ENCODE measurements at regions not wholly inside any gene's neighbourhood (a gene's known extent, or its start where the extent isn't known, plus 50 kb on each side); places are given as distances from the start of the nearest gene placed in this dataset.
"Not testable (repeated sequence)": the region's sequence is repeated elsewhere in the genome, so short reads cannot be mapped to it uniquely, and the experiment has no call there.

DNA sequence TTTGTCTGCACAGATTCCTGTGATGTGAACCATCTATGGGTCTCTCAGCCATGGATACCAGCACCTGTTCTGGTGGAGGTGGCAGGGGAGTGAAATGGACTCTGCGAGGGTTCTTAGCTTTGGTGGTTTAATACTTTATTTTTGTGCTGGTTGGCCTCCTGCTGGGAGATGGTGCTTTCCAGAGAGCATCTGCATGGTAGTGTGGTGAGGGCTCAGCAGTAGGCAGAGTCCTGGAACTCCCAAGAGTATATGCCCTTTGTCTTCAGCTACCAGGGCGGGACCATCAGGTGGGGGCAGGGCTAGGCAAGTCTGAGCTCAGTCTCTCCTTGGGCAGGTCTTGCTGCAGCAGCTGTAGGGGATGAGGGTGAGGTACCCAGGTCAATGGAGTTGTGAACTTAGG, 97.5 kb upstream of the TRIM2 start:
- not testable (repeated sequence) for DNase-seq (ENCODE audit: low read depth)

DNA sequence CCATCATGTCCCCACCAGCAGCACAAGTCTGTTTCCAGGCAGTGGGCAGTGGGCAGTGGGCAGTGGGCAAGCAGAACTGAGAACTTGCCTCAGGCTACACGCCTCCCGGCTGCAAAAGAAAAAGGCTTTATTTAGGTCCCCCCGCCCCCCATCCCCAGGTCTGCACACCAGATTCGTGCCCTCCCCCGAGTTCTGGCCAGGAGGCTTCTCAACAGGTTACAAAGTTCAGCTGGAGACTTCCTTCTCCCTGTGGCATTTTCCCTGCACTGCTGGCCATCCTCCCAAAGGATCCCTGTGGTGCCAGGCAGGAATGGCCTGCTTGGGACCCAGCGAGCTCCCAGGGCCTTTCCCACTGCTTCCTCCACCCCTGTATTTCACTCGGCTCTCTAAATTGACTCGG, 97.0 kb upstream of the TRIM2 start:
- DNase-seq (ENCODE audit: low read depth), result no peak

DNA sequence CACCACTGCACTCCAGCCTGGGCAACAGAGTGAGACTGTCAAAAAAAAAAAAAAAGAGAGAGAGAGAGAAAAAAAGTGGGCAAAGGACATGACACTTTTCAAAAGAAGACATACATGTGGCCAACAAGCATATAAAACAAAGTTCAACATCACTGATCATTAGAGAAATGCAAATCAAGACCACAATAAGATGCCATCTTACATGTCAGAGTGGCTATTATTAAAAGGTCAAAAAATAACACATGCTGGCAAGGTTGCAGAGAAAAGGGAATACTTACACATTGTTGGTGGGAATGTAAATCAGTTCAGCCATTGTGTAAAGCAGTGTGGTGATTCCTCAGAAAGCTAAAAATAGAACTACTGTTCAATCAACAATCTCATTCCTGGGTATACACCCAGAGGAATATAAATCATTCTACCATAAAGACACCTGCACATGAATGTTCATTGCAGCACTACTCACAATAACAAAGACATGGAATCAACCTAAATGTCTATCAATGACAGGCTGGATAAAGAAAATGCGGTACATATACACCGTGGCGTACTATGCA, 94.9 kb upstream of the TRIM2 start:
- no peak for DNase-seq (ENCODE audit: low read depth)

DNA sequence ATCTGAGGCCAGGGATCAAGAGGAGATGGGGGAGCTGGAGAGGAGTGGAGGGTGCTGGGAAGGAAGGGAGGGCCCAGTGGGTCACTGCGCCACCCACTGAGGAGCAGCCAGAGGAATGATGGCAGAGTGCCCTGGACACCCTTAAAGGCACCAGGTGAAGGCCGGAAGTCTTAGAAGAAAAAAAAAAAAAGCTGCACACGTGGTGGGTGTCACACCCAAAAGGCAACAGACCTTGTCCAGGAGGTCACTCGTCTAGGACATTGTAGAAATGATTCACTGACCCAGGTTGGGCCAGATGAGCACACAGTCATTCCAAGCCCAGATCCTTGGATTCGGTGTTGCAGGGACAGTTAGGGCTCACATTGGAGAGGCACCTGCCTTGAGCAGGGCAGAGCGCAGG, 93.5 kb upstream of the TRIM2 start:
- DNase-seq (ENCODE audit: low read depth), result no peak

DNA sequence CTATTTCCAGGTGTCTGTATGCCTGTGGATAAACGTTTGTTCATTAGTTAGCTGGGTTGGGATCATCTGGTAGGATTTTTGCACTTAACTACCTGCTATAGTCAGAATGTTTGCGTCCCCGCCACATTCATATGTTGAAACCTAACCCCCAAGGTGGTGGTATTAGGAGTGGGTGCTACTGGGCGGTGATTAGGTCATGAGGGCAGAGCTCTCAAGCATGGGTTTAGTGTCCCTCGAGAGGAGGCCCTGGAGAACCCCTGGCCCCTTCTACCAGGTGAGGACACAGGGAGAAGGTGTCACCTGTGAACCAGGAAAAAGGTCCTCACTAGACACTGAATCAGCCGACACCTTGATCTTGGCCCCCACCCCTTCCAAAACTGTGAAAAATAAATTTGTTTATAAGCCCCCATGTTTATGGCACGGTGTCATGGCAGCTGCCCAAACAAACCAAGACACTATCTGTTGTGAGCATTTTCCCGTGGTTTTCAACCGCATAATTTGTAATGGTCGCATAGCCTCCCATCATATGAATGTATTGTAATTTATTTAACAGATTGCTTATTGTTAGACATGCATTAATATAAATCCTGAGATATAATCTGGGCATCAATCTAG, 92.7 kb upstream of the TRIM2 start:
- no peak for DNase-seq (ENCODE audit: low read depth)

DNA sequence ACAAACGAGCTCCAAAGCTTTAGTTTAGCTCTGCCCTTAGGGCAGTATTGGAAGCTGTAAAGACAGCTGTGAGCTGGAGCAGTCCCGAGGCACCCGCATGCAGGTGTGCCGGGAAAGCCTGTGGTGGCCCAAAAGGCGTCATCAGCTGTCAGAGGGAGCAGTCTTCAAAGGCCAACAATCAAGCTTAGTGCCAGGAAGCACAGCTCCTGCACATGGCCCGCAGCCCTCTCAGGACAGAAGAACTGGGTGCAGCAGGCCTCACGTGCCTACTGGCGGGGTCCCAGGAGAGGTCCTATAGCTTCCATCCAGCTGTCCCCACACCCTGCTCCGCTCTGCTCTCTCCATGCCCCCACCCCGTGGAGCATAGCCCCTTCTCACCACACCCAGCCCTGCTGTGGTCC, 92.2 kb upstream of the TRIM2 start:
- DNase-seq (ENCODE audit: low read depth), result no peak

DNA sequence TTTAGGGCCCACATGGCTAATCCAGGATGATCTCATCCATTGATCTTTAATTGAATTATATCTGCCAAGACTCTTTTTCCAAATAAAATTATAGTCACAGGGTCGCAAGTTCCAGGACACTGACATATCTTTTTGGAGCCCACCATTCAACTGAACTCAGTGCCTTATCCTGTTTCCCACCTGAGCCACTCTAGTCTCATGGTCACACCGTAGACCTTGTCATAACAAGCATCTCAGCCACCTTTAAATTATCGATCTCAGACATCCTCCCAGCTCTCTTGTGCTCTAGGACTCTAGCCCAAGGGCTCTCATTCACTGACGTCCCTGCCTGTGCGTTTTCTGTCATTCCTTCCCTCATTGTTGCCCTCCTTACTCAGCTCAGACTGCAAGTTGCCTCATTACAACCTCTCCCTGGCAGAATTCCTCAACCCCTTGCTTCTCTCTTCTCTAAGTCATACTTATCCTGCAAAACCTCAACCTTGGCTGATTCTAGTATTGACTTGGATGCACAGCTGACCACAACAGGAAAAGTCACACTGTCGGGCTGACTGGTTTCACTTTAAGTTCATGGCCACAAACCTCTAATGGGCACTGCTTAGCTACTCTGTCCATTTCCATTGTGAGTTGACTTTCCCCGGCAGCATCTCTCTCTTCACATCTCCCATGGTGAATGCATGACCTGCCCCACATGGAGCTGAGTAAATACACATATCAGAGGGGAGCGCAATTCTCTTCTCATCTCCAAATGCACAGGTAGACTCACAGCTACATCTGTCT, 91.0 kb upstream of the TRIM2 start:
- DNase-seq (ENCODE audit: low read depth), result no peak

DNA sequence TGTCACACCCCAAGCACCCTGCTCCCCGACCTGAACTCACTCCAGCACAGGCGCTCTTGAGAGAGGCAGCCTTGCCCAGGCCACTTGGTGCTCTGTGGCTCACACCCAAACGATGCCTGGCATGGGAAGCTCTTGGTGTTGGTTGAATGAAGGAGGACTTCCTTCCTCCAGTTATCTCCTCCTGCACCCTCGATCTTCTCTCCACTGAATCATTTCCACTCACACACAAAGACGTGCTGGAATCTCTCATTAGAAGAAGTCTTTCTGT, 90.5 kb upstream of the TRIM2 start:
- no peak for DNase-seq (ENCODE audit: low read depth)

DNA sequence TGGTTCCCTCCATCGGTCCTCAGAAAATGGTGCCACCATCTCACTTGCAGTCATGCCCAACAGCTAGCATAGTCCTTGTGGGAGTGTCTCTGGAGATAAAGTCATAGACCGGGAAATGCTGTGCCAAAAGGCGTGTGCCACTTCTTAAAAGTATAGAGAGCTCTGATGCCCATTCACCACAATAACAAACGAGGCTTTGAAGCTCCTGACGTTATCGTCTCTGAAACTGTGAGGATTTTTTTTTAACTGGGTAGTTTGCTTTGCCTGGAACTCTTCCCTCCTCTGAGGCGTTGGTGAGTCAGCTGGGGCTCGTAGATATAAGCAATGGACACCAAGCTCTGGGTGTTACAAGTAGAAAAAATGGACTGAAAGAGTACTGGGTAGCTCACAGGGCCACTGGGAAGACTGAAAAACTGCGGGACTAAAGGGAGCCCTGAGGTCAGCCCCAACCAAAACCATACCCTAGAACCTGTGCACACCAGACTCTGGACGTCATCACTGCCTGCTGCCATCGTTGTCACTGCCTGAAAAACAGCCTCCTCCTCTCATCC, 89.4 kb upstream of the TRIM2 start:
- DNase-seq (ENCODE audit: low read depth), result no peak

DNA sequence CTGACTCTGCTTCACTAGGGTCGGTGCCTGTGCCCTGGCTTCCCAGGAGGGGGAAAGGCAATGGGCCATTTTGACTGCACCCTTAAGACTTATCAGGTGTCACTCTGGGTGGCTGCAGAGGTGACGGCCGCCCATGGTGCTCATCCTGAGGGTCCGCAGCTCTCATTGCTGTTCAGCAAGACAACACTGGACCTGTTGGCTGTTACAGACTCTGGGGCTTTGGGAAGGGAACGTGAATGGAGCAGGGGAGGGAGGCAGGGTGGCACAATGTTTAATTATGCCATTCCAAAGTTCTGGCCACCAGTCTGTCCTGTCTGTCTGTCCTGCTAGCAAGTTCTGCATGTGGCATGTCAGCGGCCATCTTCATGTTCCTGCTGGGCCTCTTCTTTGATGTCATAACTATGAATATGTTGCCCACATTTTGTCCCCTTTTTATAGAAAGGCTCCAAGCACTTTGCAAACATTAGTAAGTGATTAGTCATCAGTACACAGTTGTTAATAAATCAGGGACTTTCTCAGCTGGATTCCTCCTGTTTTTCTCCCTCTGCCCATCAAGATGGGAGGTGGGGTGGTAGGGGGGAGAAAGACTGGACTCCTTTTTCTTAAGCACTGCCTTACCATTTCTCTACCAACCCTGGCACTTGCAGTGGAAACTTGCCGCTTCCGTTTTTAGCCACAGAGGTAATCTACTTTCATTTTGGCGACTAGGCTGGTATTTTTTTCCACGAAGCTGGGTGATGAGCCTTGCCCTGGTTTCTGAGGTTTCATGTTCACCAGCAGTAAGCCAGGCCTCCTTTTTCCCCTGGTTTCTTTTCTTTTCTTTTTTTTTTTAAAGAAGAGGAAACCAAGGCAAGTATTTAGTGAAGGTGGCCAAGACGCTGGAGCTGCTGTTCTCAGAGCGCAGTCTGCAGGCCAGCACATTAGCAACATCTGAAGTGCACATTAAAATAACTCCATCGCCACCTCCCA, 88.6 kb upstream of the TRIM2 start:
- no peak for DNase-seq (ENCODE audit: low read depth)

DNA sequence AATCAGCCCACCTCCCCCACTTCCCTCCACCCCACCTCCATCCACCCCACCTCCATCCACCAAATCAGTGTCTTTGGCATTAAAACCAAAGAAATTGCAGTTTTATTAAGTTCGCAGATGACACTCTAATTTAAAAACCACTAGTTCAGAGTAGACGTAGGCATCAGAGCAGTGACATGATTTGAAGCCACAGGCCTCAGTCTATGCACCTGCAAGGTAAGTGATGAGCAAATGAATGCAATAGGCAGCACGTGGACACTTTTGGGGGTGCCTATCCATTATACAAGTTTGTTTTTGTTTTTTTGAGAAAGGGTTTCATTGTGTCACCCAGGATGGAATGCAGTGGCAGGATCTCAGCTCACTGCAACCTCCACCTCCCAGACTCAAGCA, 88.0 kb upstream of the TRIM2 start:
- DNase-seq (ENCODE audit: low read depth), result no peak

DNA sequence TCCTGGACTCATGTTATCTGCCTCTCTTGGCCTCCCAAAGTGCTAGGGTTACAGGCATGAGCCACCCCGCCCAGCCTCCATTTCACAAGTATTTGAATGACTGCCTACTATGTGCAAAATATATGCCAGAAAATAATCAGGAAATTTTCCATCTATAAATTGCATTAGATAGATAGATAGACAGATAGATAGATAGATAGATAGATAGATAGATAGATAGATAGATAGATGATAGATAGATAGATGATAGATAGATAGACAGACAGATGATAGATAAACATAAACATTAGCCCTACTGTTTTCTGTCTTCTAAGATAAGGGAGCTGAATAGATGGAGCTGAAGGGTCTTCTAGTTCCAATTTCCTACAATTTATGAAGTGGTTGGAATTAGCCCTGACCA, 87.4 kb upstream of the TRIM2 start:
- DNase-seq (ENCODE audit: low read depth), result no peak

DNA sequence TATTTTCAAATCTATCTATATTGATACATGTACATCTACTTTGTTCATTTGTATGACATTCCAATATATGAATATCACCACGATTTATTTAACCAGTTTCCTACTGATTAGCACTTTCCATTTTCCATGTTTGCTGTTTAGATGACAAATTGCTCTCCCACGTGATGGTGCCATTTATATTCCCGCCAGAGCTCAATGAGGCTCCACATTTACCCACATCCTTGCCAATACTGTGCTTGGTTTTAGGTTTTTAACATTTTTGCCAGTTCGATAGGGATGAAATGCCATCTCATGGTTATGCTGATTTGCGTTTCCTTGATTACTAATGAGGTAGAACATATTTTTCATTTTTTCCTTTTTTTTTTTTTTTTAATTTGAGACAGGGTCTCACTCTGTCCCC, 86.7 kb upstream of the TRIM2 start:
- DNase-seq (ENCODE audit: low read depth), result no peak

DNA sequence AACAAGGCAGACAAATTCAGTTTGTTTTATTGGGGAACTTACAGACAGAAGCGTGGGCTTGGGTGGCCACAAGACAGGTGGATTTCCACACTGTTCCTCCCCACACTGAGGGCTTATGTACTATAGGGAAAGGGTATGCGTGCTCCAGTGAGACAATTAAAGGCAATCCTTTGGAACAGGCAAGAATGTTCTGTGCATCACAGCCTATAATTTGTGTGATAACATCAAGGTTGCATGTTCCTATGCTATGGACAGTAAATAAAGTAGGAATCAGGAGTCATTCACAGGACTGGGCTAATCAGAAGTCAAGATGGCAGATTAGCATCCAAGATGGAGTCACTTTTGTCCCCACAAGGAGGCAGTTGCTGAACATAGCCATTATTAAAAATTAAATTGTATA, 84.6 kb upstream of the TRIM2 start:
- DNase-seq (ENCODE audit: low read depth), result no peak

DNA sequence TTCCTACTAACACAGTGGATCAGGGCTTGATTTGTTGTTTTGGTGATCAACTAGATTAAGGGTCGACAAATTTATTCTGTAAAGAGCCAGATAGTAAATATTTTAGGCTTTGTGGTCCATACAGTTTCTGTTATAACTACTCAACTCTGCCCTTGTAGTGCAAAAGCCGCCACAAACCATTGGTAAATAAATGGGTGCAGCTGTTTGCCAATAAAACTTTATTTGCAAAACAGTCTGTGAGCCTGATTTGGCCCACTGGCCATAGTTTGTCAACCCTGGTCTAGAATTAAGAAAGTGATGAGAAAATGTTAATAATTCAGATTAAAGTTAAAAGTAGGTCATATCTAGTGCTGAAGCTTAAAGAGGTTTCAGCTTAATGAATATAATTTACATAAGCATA, 84.0 kb upstream of the TRIM2 start:
- DNase-seq (ENCODE audit: low read depth), result no peak

DNA sequence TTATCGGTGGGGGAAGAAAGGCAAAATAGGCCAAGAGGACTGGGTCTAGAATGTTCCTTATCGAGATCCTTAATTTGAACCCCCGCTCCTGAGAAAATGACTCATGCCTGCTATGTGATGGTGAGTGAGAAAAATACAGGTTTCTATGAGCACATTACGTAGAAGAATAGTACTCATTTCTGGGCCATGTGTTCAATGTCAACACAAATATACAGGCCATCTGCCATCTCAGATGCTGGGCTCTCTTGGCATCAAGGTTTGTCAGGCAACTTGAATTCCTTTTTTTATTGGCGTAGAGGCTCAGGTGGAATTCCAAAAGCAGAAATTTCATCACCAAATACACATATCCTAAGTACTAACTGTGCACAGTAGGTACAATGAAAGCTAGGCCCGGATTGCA, 81.4 kb upstream of the TRIM2 start:
- DNase-seq (ENCODE audit: low read depth), result no peak

DNA sequence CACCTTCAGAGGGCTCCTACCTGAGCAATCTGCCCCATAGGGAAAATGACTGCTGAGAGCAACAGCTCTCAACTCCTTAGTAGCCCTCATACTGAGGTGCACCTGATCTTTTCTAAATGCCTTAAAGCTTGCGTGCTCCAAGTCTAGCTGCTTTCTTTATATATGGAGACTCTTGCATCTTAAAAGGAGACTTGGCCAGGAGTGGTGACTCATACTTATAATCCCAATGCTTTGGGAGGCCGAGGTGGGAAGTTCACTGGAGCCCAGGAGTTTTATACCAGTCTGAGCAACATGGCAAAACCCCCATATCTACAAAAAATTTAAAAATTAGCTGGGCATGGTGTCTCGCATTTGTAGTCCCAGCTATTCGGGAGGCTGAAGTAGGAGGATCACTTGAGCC, 78.1 kb upstream of the TRIM2 start:
- no peak for DNase-seq (ENCODE audit: low read depth)

DNA sequence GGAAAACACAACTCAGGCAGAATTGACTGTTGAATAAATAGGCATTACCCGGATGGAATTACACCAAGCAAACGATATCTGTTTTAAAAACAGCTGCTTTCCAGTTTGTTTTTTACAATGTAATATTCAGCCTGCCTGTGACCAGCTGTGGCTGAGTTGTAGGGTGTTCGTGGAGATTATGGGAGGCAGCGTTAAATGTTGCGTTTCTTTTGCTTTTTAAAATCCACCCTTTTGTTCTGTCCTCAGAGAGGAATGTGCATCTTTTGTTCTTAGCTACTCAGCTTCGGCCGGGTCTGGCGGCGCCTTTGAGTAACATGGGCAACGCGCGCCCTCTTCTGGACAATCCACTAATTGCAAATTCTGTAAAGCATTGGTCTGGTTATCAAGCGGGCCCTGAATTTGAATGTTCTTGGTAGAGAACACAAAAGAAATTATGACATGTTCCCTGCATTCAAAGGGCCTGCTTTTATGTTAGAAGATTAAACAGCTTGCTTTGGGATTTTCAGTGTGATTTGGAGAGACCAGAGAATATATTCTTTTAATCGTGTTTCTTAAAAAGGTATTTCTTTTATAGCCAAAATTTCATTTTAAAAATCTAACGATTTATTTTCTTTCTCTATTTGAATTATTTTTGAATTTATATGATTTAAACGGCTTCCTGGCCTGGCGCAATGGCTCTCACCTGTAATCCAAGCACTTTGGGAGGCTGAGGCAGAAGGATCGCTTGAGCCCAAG, 76.3 kb upstream of the TRIM2 start:
- DNase-seq (ENCODE audit: low read depth), result peak; percentile 73

DNA sequence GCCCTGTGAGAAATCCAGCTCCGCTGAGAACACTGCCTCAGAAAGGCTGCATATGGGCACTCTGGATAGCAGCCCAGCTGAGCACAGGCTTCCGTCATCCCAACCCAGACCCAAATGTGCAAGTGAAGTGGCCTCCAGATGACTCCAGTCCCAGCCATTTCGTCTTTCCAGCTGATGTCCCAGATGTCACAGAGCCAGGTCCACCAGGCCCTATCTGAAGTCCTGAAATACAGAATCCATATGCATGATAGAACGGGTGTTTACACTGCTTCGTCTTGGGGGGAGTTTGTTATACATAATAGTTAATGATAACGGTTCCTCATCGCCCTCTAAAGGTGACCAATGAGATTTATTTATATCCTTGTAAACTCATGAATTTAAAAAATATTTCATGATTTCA, 72.6 kb upstream of the TRIM2 start:
- no peak for DNase-seq (ENCODE audit: low read depth)

DNA sequence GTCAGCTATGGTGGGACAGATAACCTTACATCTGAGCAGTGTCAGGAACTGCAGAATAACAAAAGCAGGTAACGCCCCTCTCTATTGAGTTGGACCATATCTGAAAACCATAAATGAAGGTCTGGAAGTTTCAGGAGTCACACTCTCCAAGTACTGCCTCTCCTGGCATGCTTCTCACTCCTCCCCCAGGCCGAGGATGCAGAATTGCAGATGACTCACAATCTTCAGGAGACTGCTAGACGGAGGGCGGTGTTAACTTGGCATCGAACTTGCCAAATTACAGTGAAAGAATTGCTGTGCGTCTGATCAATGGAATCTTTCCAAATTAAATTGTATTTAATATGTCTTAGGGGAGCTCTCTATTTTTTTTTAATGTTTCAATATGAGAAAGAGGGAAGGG, 67.1 kb upstream of the TRIM2 start:
- no peak for DNase-seq (ENCODE audit: low read depth)

DNA sequence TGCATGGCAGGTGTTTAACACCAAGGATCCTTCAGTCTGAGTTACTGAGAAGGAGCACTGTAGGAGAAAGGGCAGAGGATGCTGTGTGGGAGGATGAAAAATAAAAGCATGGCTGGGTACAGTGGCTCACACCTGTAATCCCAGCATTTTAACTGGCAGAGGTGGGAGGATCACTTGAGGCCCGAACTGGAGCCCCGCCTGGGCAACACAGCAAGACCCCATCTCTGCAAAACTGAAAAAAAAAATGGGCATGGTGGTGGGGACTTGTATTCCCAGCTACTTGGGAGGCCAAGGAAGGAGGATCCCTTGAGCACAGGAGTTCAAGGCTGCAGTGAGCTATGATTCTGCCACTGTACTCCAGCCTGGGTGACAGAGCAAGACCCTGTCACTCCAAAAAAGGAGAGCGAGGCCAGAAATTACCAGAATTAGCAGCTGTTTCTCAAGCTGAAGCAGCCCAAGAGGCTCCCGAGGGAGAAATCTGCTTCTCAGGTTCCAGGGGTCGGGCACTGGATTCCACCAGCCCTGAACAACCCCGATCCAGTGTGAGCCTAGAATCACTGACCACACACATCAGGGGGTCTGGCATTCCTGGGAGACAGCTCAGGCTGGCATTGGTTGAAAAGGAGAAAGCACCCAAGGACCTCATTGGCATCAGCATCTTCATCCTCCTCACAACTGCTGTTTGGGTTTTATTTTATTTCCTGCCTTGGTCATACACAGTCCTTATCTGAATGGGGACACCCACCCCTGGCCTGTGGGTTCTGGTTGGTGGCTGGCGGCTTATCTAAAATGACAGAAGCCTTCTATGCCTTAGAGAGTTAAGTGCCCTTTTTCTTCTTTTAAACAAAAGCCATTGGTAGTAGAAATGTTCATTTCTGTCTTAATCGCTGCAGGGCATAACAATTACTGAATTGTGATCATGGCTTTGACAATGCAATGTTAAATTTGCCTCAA, 66.3 kb upstream of the TRIM2 start:
- peak; percentile 68 for DNase-seq (ENCODE audit: low read depth)

All from CMK (cell line).